ENCODE measurements at regions not wholly inside any gene's neighbourhood (a gene's known extent, or its start where the extent isn't known, plus 50 kb on each side); places are given as distances from the start of the nearest gene placed in this dataset.

GRCh38 chr10:63887600-63888370 is 366.6 kb downstream of the REEP3 start:
- Mint-ChIP-seq H3K27me3 (ENCODE audit: low read depth) (no peaks in the 10 kb centered on the region), H3K4me1 (ENCODE audit: low read depth) (no peaks in the 10 kb centered on the region), H3K9me3 (no peaks in the 10 kb centered on the region), H3K27ac (no peak overlapping the region), H3K4me3 (no peak overlapping the region), H3K36me3 (ENCODE audit: low read depth) (no peaks in the 10 kb centered on the region)
- no peak for DNase-seq (ENCODE audit: low spot score)

GRCh38 chr10:63889803-63890202 is 368.6 kb downstream of the REEP3 start:
- no peaks in the 10 kb centered on the region for H3K9me3 Mint-ChIP-seq
- no peaks in the 10 kb centered on the region for H3K4me1 Mint-ChIP-seq (ENCODE audit: low read depth)
- no peak overlapping the region for H3K27ac Mint-ChIP-seq
- H3K36me3 Mint-ChIP-seq (ENCODE audit: low read depth) = no peaks in the 10 kb centered on the region
- peaks cover 7% of the 10 kb centered on the region for H3K27me3 Mint-ChIP-seq (ENCODE audit: low read depth)
- H3K4me3 Mint-ChIP-seq = no peak overlapping the region
- no peak for DNase-seq (ENCODE audit: low spot score)

GRCh38 chr10:63896992-63897391 is 375.8 kb downstream of the REEP3 start:
- no peak for DNase-seq (ENCODE audit: low spot score)
- H3K36me3 Mint-ChIP-seq (ENCODE audit: low read depth) = no peaks in the 10 kb centered on the region
- no peaks in the 10 kb centered on the region for H3K4me1 Mint-ChIP-seq (ENCODE audit: low read depth)
- H3K27ac Mint-ChIP-seq = no peak overlapping the region
- no peak overlapping the region for H3K4me3 Mint-ChIP-seq
- H3K9me3 Mint-ChIP-seq = no peaks in the 10 kb centered on the region
- peaks cover 8% of the 10 kb centered on the region for H3K27me3 Mint-ChIP-seq (ENCODE audit: low read depth)

- DNase-seq (ENCODE audit: low spot score) = no peak
- H3K9me3 Mint-ChIP-seq = no peaks in the 10 kb centered on the region
- no peak overlapping the region for H3K27ac Mint-ChIP-seq
- H3K36me3 Mint-ChIP-seq (ENCODE audit: low read depth) = no peaks in the 10 kb centered on the region
- H3K4me3 Mint-ChIP-seq = no peak overlapping the region
- H3K4me1 Mint-ChIP-seq (ENCODE audit: low read depth) = no peaks in the 10 kb centered on the region
- H3K27me3 Mint-ChIP-seq (ENCODE audit: low read depth) = peaks cover under 1% of the 10 kb centered on the region
Measured at GRCh38 chr10:63899673-63900300, 378.6 kb downstream of the REEP3 start.

- no peak for DNase-seq (ENCODE audit: low spot score)
- H3K4me1 Mint-ChIP-seq (ENCODE audit: low read depth) = no peaks in the 10 kb centered on the region
- H3K27ac Mint-ChIP-seq = no peak overlapping the region
- no peaks in the 10 kb centered on the region for H3K36me3 Mint-ChIP-seq (ENCODE audit: low read depth)
- no peak overlapping the region for H3K4me3 Mint-ChIP-seq
- no peaks in the 10 kb centered on the region for H3K27me3 Mint-ChIP-seq (ENCODE audit: low read depth)
- no peaks in the 10 kb centered on the region for H3K9me3 Mint-ChIP-seq
Measured at GRCh38 chr10:63901228-63901627, 380.0 kb downstream of the REEP3 start.

- H3K36me3 Mint-ChIP-seq (ENCODE audit: low read depth) = no peaks in the 10 kb centered on the region
- H3K9me3 Mint-ChIP-seq = no peaks in the 10 kb centered on the region
- H3K27me3 Mint-ChIP-seq (ENCODE audit: low read depth) = no peaks in the 10 kb centered on the region
- no peak overlapping the region for H3K27ac Mint-ChIP-seq
- DNase-seq (ENCODE audit: low spot score) = no peak
- H3K4me3 Mint-ChIP-seq = no peak overlapping the region
- H3K4me1 Mint-ChIP-seq (ENCODE audit: low read depth) = no peaks in the 10 kb centered on the region
Measured at GRCh38 chr10:63901881-63902280, 380.7 kb downstream of the REEP3 start.

- Mint-ChIP-seq H3K4me3 (no peak overlapping the region), H3K4me1 (ENCODE audit: low read depth) (no peaks in the 10 kb centered on the region), H3K9me3 (no peaks in the 10 kb centered on the region), H3K27me3 (ENCODE audit: low read depth) (no peaks in the 10 kb centered on the region), H3K27ac (no peak overlapping the region), H3K36me3 (ENCODE audit: low read depth) (no peaks in the 10 kb centered on the region)
- no peak for DNase-seq (ENCODE audit: low spot score)
Measured at GRCh38 chr10:63910806-63911205, 389.6 kb downstream of the REEP3 start.

GRCh38 chr10:63915240-63915639 is 394.0 kb downstream of the REEP3 start:
- Mint-ChIP-seq H3K4me3 (no peak overlapping the region), H3K4me1 (ENCODE audit: low read depth) (no peaks in the 10 kb centered on the region), H3K36me3 (ENCODE audit: low read depth) (no peaks in the 10 kb centered on the region), H3K27ac (no peak overlapping the region), H3K27me3 (ENCODE audit: low read depth) (peaks cover 3% of the 10 kb centered on the region), H3K9me3 (no peaks in the 10 kb centered on the region)
- DNase-seq (ENCODE audit: low spot score) = no peak

- Mint-ChIP-seq H3K27ac (no peak overlapping the region), H3K36me3 (ENCODE audit: low read depth) (no peaks in the 10 kb centered on the region), H3K4me3 (no peak overlapping the region), H3K4me1 (ENCODE audit: low read depth) (no peaks in the 10 kb centered on the region), H3K9me3 (no peaks in the 10 kb centered on the region), H3K27me3 (ENCODE audit: low read depth) (peaks cover 3% of the 10 kb centered on the region)
- DNase-seq (ENCODE audit: low spot score) = no peak
Measured at GRCh38 chr10:63917363-63917762, 396.2 kb downstream of the REEP3 start.

GRCh38 chr10:63919575-63920279 is 398.5 kb downstream of the REEP3 start:
- Mint-ChIP-seq H3K36me3 (ENCODE audit: low read depth) (no peaks in the 10 kb centered on the region), H3K9me3 (no peaks in the 10 kb centered on the region), H3K4me3 (no peak overlapping the region), H3K27me3 (ENCODE audit: low read depth) (peaks cover 3% of the 10 kb centered on the region), H3K4me1 (ENCODE audit: low read depth) (no peaks in the 10 kb centered on the region), H3K27ac (no peak overlapping the region)
- no peak for DNase-seq (ENCODE audit: low spot score)

GRCh38 chr10:63920926-63921325 is 399.7 kb downstream of the REEP3 start:
- no peaks in the 10 kb centered on the region for H3K4me1 Mint-ChIP-seq (ENCODE audit: low read depth)
- H3K9me3 Mint-ChIP-seq = no peaks in the 10 kb centered on the region
- H3K36me3 Mint-ChIP-seq (ENCODE audit: low read depth) = no peaks in the 10 kb centered on the region
- no peak for DNase-seq (ENCODE audit: low spot score)
- H3K4me3 Mint-ChIP-seq = no peak overlapping the region
- H3K27ac Mint-ChIP-seq = no peak overlapping the region
- peaks cover 3% of the 10 kb centered on the region for H3K27me3 Mint-ChIP-seq (ENCODE audit: low read depth)

- Mint-ChIP-seq H3K9me3 (no peaks in the 10 kb centered on the region), H3K27ac (no peak overlapping the region), H3K27me3 (ENCODE audit: low read depth) (no peaks in the 10 kb centered on the region), H3K4me1 (ENCODE audit: low read depth) (no peaks in the 10 kb centered on the region), H3K4me3 (no peak overlapping the region), H3K36me3 (ENCODE audit: low read depth) (no peaks in the 10 kb centered on the region)
- no peak for DNase-seq (ENCODE audit: low spot score)
Measured at GRCh38 chr10:63921908-63922467, 400.8 kb downstream of the REEP3 start.

- no peak for DNase-seq (ENCODE audit: low spot score)
- no peaks in the 10 kb centered on the region for H3K36me3 Mint-ChIP-seq (ENCODE audit: low read depth)
- H3K4me1 Mint-ChIP-seq (ENCODE audit: low read depth) = no peaks in the 10 kb centered on the region
- H3K27me3 Mint-ChIP-seq (ENCODE audit: low read depth) = no peaks in the 10 kb centered on the region
- no peak overlapping the region for H3K27ac Mint-ChIP-seq
- H3K9me3 Mint-ChIP-seq = no peaks in the 10 kb centered on the region
- H3K4me3 Mint-ChIP-seq = no peak overlapping the region
Measured at GRCh38 chr10:63922468-63923284, 401.5 kb downstream of the REEP3 start.

All from T-helper 2 cell treated with Interferon-gamma antibody and Interleukin-4, amounts not matched to agents 5 μg/mL and 100 μg/mL, for 36 hours (primary cell).